GM08714 (cell line): ENCODE measurements at regions not wholly inside any gene's neighbourhood (a gene's known extent, or its start where the extent isn't known, plus 50 kb on each side); places are given as distances from the start of the nearest gene placed in this dataset.

ENCODE experiments used
- H3K4me3 ChIP-seq: fragments of 200-500 bp; sonication (Bioruptor generic); 2 replicates; pipeline ENCODE4 v1.5.1; 2014; ENCODE audit warnings: mild to moderate bottlenecking, low read length, inconsistent platforms
- ZNF274 ChIP-seq: IDR thresholded peaks from 2 replicates; pipeline ENCODE4 v1.6.1; 2012; ENCODE audit warnings: mild to moderate bottlenecking, low read depth, low read length

DNA sequence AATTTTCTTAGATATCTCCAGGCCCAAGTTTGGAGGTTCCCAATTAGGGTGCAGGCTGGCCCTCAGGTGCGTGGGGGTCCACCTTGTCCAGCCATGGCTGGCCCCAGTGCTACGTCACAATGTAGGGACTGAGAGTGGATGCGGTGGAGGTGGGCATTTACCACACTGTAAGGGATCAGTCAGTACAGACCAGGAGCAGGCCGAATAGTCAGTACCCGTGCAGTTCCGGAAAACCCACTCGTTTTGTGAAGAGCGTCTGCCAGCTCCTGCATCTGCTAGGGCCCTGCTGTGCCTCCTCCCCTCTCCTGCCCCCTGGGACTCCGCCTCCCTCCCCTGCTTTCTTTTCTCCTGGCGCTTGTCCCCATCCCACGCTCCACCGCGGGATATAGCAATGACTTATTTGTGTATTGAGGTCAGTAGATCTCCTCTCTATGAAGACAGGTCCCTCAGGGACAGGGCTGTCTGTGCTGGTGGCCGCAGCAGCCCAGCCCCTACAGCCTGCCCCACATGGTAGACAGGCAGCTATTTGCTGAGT is 50.4 kb upstream of the SEPTIN5 start:
- H3K4me3 ChIP-seq = no peak overlapping the region
- TF ChIP-seq ZNF274 = no peak

DNA sequence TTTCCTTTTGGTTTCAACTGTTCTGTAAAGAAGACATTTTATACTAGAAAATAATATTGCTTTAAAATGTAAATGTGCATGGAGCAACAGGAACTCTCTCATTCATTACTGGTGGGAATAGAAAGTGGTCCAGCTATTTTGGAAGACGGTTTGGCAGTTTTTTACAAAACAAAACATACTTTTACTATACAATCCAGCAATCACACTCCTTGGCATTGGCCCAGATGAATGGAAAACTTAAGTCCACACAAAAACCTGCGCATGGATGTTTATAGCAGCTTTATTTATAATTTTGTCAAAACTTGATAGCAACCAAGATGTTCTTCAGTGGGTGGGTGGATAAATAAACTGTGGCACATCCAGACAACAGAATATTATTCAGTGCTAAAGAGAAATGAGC is 49.9 kb upstream of the SEPTIN5 start:
- H3K4me3 ChIP-seq = no peak overlapping the region
- TF ChIP-seq ZNF274 = no peak
